Astrocyte (in vitro differentiated cells and primary cell): ENCODE measurements at regions not wholly inside any gene's neighbourhood (a gene's known extent, or its start where the extent isn't known, plus 50 kb on each side); places are given as distances from the start of the nearest gene placed in this dataset.

Source experiments
- EZH2 ChIP-seq: IDR thresholded peaks from 2 replicates; pipeline ENCODE4 v1.6.1; 2012; ENCODE audit warnings: mild to moderate bottlenecking, low read length, inconsistent platforms; ENCODE audit not compliant: insufficient read depth
- TF ChIP-seq, protein P1 (sequence below): IDR thresholded peaks from 2 replicates; pipeline ENCODE4 v1.5.1; 2011; ENCODE audit warnings: low read depth, mild to moderate bottlenecking, inconsistent platforms, low read length, moderate library complexity; ENCODE audit not compliant: insufficient read depth

DNA sequence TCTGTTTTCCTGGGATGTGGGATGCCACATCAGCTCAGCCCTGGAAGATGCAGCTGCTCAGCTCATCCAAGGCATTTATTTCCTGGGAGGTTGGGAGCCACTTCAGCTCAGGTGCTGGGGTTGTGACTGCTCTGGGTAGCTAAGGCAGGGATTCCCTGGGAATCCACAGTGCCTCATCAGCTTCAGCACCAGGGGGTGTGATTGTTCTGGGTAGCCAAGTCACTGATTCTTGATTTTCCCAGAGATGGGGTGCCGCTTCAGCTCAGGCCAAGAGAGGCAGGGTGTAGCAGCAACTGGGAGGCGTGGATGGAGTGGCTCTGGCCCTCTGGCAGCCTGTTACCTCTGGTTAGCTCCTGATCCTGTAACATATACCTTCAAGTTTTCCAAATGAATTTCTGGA is 81.3 kb upstream of the PRMT8 start:
- TF ChIP-seq, protein P1, sequence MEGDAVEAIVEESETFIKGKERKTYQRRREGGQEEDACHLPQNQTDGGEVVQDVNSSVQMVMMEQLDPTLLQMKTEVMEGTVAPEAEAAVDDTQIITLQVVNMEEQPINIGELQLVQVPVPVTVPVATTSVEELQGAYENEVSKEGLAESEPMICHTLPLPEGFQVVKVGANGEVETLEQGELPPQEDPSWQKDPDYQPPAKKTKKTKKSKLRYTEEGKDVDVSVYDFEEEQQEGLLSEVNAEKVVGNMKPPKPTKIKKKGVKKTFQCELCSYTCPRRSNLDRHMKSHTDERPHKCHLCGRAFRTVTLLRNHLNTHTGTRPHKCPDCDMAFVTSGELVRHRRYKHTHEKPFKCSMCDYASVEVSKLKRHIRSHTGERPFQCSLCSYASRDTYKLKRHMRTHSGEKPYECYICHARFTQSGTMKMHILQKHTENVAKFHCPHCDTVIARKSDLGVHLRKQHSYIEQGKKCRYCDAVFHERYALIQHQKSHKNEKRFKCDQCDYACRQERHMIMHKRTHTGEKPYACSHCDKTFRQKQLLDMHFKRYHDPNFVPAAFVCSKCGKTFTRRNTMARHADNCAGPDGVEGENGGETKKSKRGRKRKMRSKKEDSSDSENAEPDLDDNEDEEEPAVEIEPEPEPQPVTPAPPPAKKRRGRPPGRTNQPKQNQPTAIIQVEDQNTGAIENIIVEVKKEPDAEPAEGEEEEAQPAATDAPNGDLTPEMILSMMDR: no peak
- TF ChIP-seq EZH2: no peak
